ENCODE measurements at regions not wholly inside any gene's neighbourhood (a gene's known extent, or its start where the extent isn't known, plus 50 kb on each side); places are given as distances from the start of the nearest gene placed in this dataset.

GRCh38 chr4:167290678-167291077, 56.4 kb upstream of the SPOCK3 start:
- Histone ChIP-seq H3K4me3 (replicated peaks; ENCODE audit: low read depth, low read length) (no peak overlapping the region), H3K36me3 (ENCODE audit: control insufficient read depth, insufficient read depth, low read length) (no peaks in the 10 kb centered on the region), H3K27me3 (replicated peaks; ENCODE audit: control insufficient read depth, insufficient read depth, low read length) (no peaks in the 10 kb centered on the region)
- no peak for DNase-seq (ENCODE audit: extremely low read depth, insufficient read length)
- peak; percentile 26 for TF ChIP-seq CTCF (IDR thresholded peaks at IDR 0.05; ENCODE audit: insufficient read depth, low read length, poor library complexity, severe bottlenecking)

- no peak for TF ChIP-seq CTCF (IDR thresholded peaks at IDR 0.05; ENCODE audit: insufficient read depth, low read length, poor library complexity, severe bottlenecking)
Measured at GRCh38 chr4:167308876-167309275, 74.6 kb upstream of the SPOCK3 start.

GRCh38 chr4:167321299-167321698, 87.0 kb upstream of the SPOCK3 start:
- Histone ChIP-seq H3K36me3 (ENCODE audit: control insufficient read depth, insufficient read depth, low read length) (no peaks in the 10 kb centered on the region), H3K27me3 (replicated peaks; ENCODE audit: control insufficient read depth, insufficient read depth, low read length) (no peaks in the 10 kb centered on the region), H3K4me3 (replicated peaks; ENCODE audit: low read depth, low read length) (no peak overlapping the region)
- TF ChIP-seq CTCF (IDR thresholded peaks at IDR 0.05; ENCODE audit: insufficient read depth, low read length, poor library complexity, severe bottlenecking) = no peak
- no peak for DNase-seq (ENCODE audit: extremely low read depth, insufficient read length)

More at GRCh38 chr4:167308876-167309275, 74.6 kb upstream of the SPOCK3 start:
- Histone ChIP-seq H3K27me3 (replicated peaks; ENCODE audit: control insufficient read depth, insufficient read depth, low read length) (no peaks in the 10 kb centered on the region), H3K4me3 (replicated peaks; ENCODE audit: low read depth, low read length) (no peak overlapping the region), H3K36me3 (ENCODE audit: control insufficient read depth, insufficient read depth, low read length) (no peaks in the 10 kb centered on the region)
- no peak for DNase-seq (ENCODE audit: extremely low read depth, insufficient read length)

GRCh38 chr4:167339781-167340180, 105.5 kb upstream of the SPOCK3 start:
- no peaks in the 10 kb centered on the region for H3K36me3 ChIP-seq (ENCODE audit: control insufficient read depth, insufficient read depth, low read length)
- TF ChIP-seq CTCF (IDR thresholded peaks at IDR 0.05; ENCODE audit: insufficient read depth, low read length, poor library complexity, severe bottlenecking) = no peak

GRCh38 chr4:167359711-167360110, 125.4 kb upstream of the SPOCK3 start:
- DNase-seq (ENCODE audit: extremely low read depth, insufficient read length) = no peak

More at GRCh38 chr4:167339781-167340180, 105.5 kb upstream of the SPOCK3 start:
- DNase-seq (ENCODE audit: extremely low read depth, insufficient read length) = no peak
- Histone ChIP-seq H3K4me3 (replicated peaks; ENCODE audit: low read depth, low read length) (no peak overlapping the region), H3K27me3 (replicated peaks; ENCODE audit: control insufficient read depth, insufficient read depth, low read length) (no peaks in the 10 kb centered on the region)

More at GRCh38 chr4:167359711-167360110, 125.4 kb upstream of the SPOCK3 start:
- no peaks in the 10 kb centered on the region for H3K36me3 ChIP-seq (ENCODE audit: control insufficient read depth, insufficient read depth, low read length)
- H3K27me3 ChIP-seq (replicated peaks; ENCODE audit: control insufficient read depth, insufficient read depth, low read length) = no peaks in the 10 kb centered on the region
- no peak overlapping the region for H3K4me3 ChIP-seq (replicated peaks; ENCODE audit: low read depth, low read length)
- TF ChIP-seq CTCF (IDR thresholded peaks at IDR 0.05; ENCODE audit: insufficient read depth, low read length, poor library complexity, severe bottlenecking) = no peak

All from GM06990 (cell line).